ENCODE measurements at regions not wholly inside any gene's neighbourhood (a gene's known extent, or its start where the extent isn't known, plus 50 kb on each side); places are given as distances from the start of the nearest gene placed in this dataset.

DNA sequence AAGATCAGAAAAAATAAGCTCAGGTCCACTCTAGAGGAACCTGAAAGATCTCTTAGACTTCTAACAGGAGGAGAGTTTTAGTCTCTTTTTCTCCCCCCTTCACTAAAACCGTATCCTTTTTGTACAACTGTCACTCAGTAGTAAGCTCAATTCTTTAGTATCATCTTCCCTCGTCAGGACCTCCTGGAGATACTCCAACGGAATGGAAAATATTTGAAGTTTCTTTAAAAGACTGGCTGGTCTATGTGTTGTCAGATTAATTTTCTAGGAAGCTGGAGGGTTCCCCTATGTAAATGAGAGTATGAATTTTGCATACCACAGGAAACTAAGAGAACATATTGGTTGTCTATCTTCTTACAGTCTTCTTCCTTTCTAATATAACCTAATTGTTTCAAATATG is 747.7 kb upstream of the CBLB start:
- DNase-seq (ENCODE audit: low read depth) = no peak

DNA sequence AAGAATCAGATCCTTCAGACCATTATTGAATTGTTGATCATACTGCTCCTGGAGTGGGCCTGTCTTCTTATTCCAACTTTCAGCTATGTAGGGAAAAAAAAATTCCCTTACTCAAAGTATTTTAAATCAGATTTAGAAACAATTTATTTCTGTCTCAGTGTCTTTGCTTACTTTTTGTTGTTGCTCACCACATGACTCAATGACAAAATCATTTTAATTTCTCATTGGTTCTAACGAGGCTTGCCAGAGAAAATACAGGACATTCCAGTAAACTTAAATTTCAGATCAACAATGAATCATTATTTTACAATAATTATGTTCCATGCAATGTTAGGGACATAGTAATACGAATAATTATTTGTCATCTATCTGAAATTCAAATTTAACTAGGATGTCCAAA is 748.5 kb upstream of the CBLB start:
- no peak for DNase-seq (ENCODE audit: low read depth)

- no peak for DNase-seq (ENCODE audit: low read depth)
Measured at GRCh38 chr3:106620646-106621045, 751.8 kb upstream of the CBLB start.

DNA sequence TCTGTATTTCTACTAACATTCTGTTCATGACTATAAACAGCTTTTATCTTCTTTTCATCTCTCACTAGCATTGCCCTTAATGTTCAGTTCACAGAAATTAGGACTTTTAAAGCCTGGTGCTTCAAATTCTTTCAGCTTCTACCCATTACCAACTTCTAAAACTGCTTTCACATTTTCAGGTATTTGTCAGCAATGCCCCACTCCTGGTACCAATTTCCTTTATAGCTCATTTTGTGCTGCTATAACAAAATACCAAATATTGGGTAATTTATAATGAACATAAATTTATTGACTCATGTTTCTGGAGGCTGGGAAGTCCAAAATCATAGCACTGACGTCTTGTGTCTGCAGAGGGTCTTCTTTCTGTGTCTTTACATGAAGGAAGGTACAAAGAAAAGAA is 753.1 kb upstream of the CCDC54 start:
- no peak for DNase-seq (ENCODE audit: low read depth)

DNA sequence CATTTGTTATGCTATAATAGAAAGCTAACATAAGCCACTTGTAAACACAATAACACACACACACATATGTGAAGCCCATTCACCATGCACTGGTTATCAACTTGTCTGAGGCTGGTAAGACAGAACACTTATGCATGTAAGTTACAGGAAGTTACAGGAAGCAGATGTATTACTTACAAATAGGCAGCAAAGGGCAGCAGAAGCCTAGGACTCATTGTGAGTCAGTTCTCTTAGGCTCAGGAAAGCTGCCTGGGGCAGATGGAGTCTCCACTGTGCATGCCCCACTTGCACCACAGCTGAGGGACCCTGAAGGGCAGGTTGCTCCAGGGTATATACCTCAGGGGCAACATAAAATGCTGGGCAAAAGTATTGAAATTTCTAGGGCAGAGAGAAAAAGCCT is 748.8 kb upstream of the CCDC54 start:
- DNase-seq (ENCODE audit: low read depth) = no peak

DNA sequence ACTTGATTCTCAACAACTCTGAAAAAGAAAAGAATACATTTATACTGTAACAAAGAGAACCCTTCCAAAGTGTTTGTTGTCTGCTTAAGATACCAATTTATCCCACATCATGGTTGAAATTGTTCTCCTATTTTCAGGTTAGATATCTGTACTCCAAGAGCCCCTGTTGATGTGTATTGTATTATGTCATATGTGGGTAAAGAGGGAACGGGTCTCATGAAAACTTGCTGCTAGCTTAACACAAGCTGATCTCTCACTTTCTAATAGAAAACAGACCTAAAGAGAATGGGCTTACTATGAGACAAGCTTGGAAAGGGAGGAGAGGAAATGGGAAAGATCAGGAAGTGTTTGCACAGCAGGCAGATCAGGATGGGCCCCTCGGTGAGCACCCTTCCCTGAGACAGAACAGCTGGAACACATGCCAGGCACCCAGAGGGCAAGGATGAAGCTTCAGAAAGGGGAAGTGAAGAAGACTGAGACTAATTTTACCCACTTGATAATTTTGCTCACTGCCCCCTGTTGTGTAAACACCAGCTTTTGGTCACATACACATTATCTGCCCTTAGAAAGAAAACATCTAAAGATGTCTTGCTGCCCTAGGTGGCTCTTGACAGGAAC is 747.9 kb upstream of the CCDC54 start:
- no peak for DNase-seq (ENCODE audit: low read depth)

DNA sequence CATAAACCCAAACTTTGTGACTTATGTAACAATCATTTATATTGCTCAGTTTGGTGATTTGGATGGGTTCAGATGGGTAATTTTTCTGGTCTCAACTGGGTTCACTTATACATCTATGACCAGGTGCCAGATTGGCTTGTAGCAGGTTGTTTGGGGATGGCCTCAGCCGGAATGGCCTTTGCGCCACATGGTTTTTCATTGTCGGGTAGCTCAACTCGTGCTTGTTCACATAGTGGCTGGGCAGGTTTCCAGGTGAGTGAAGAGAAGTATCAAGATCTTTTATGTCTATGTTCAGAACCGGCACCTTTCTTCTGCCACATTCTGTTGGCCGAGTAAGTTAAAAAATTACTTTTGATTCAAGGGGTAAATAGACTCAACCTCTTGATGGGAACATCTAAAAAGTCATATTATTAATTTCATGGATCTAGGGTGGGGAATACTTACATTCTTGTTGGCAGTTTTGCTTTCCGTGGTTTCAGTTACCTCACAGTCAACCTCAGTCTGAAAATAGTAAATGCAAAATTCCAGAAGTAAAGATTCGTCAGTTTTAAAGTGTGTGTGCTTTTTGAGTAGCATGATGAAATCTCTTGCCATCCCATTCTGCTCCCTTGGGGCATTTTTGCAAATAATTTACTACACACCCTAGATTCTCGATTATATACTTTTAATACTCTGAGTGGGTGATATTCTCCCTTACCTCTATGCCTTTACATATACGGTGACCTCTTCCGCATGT is 745.7 kb upstream of the CCDC54 start:
- DNase-seq (ENCODE audit: low read depth) = no peak

GRCh38 chr3:106635271-106635670 is 742.0 kb upstream of the CCDC54 start:
- DNase-seq (ENCODE audit: low read depth) = peak; percentile 67

DNA sequence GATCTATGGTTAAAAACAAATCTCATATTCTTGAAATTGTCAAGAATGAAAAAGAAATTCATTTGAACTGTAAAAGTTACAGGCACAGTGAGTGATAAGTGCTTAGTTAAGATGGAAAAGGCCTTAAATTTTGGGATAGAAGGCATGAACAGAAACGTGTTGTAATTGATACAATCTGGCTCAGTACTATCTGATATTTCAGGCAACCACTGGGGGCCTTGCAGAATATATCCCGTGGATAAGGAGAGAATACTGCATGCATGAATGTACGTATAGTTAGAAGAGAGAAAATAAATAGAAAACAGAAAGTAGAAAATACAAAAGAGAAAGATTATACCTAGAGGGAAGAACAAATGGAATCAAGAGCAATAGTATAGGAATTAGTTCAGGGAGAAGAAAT is 741.4 kb upstream of the CCDC54 start:
- DNase-seq (ENCODE audit: low read depth) = no peak

DNA sequence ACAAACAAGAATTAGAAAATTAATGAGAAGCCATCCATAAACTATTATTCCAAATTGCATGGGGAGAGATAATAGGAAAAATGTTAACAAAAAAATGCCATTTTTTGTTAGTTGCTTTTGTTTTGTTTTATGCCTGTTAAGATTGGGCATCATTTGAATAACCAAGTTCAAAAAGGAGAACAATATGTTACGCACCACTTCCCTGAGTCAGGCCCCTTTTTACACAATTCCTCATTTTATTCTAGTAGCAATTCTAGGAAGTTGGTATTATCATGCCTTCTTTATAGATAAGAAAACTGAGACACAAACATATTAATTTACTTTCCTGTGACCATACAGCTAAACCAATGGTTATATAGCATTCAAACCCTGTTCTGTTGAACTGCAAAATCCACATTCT is 736.9 kb upstream of the CCDC54 start:
- DNase-seq (ENCODE audit: low read depth) = no peak

GRCh38 chr3:106642161-106642560 is 735.1 kb upstream of the CCDC54 start:
- DNase-seq (ENCODE audit: low read depth) = no peak

DNA sequence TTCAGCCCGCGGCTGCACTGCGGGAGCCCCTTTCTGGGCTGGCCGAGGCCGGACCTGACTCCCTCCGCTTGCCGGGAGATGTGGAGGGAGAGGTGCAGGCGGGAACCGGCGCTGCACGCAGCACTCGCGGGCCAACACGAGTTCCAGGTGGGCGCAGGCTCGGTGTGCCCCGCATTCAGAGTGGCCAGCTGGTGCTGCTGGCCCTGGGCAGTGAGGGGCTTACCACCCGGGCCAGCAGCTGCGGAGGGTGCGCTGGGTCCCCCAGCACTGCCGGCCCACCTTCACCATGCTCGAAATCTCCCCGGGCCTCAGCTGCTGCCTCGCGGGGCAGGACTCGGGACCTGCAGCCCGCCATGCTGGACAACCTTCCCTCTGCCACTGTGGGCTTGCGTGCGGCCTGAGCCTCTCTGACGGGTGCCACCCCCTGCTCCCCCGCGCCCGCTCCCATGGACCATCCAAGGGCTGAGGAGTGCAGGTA is 733.5 kb upstream of the CCDC54 start:
- no peak for DNase-seq (ENCODE audit: low read depth)

DNA sequence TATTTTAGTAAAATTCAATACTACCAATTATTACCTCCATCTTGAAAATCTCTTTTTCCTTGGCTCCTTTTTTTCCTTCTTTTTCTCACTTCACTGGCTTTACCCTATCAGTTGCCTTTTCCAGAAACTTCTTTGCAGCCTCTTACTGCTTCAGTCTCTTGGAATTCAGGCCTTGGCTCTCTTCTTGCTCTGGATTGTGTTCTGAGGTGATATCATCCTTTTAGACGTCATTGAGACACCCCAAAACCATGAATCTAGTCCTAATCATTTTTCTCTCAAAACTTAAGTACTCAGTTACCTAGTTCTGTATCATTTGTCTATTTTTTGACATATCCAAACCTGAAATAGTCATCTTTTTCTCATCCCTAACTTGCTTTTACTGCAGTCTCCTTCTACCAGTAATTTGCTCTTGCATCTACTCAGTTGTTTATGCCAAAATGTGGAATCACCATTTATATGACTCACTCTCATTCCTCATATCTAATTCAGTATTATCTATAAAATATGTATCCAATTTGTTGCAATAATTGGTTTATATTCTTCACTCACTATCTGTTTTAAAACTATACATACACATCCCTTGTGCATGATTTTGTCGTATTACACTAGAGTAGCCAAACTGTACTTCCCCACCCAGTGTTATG is 703.2 kb upstream of the CCDC54 start:
- no peak for DNase-seq (ENCODE audit: low read depth)

DNA sequence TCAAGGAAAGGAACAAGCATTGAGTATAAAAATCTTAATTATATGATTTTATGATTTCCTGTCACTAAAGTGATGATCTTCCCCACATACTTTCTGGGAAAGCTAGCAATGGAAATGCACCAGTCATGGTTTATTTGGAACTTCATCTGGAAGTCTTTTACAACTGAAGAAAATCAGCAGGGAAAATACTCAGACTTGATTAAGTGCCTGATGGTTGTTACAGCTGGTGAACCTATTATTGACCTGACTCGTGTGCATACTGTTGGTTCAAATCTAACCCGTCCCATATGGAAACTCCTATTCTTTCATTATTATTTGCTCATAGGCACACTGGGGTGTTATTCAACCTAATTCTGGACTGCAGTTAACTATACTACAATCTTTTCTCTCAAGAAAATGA is 701.8 kb upstream of the CCDC54 start:
- DNase-seq (ENCODE audit: low read depth) = no peak

- no peak for DNase-seq (ENCODE audit: low read depth)
Measured at GRCh38 chr3:106678657-106679390, 698.4 kb upstream of the CCDC54 start.

DNA sequence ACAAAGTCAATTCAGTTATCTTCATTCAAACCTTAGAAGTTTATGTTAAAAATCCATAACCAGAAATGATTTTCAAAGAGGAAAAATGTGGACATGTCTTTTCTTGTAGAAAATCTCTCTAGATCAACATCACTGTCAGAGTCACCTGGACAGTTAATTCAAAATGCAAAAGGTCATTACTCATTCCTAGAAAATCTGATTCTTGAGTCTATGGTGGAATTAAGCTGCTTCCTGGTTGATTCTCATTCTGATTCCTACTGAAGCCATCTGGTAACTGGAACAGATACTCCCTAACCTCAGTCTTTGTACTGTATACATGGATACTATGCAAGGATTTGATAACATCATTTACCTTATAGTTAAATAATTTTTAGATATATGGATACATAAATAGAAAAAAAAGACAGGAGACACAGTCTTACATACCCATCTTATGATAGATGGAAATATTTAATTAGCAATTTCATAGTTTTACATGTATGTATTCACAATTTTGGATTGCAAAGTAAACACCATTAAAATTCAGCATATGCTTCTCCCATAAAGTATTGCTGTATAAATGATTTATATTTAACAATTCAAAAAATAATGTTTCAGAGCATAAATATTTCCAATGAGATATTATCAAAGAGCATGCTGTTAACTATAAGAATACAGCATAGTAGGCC is 693.2 kb upstream of the CCDC54 start:
- DNase-seq (ENCODE audit: low read depth) = no peak

DNA sequence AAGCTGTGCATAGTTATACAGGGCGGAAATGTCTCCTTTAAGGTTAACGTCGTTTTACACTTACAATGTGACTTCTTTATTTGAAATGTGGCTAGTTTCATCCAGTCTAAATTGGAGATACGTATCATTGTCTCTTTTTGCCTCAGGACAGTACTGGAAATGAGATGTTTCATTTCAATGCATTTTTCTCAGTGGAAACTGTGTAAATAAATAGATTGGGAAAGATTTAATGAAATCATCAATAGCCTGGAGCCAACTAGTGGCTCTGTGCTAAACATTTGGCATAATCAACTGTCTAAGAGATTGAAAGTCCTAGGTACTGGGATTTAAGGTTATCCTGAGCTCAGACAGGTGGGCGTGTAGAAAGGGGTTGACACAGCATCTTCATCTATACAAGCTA is 691.5 kb upstream of the CCDC54 start:
- no peak for DNase-seq (ENCODE audit: low read depth)

DNA sequence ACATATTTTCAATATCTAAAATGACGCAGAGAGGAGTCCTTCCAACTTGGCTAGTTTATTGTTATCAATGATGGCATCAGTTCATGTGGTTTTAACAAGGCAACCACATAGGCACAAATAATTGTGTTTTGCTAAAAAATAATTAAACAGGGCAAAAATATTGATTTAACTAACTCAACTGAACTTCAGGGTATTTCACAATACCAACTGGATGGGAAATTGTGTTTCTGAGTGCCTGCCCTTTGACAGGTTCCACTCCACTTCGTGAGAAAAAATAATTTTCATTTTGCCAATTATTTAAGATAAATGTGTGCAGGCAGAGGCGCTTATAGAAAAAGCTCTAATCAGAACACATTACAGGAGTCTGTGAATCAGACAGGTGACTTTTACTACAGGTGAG is 689.3 kb upstream of the CCDC54 start:
- no peak for DNase-seq (ENCODE audit: low read depth)

DNA sequence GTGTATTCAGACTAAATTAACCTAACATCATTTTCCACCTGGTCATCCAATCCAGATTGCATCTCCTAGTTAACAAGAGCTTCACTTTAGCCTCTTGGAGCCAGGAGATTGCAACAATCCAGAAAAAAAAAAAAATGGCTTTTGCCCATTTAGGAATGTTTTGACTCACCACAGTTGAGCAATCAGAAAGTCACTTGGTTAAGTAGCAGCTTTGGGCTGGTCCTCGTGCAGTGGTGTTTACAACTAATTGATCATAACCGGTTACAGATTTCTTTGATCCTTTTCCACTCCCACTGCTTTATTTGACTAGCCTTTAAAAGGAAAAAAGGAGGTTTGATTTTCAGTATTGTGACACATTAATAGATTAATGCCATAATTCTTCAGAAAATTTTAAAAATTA is 688.8 kb upstream of the CCDC54 start:
- peak; percentile 73 for DNase-seq (ENCODE audit: low read depth)

DNA sequence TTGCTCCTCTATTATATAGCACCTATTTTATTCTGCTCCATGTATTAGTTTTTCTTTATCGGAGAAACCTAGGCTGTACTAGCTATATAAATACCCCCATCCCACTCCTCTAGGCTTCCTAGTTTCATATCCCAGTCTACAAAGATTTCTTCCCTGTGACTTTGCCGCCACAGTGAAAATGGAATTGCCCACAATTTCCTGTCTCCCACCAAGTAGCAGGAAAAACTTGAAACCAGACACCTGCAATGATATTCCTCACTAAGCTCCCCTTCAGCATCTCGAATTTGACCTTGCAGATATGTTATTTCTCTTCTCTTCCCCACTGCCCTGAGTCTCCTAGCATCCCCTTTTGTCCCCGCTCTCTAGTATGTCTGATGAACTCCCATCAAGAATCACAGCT is 685.8 kb upstream of the CCDC54 start:
- no peak for DNase-seq (ENCODE audit: low read depth)

- DNase-seq (ENCODE audit: low read depth) = no peak
Measured at GRCh38 chr3:106692624-106693023, 684.6 kb upstream of the CCDC54 start.

- DNase-seq (ENCODE audit: low read depth) = no peak
Measured at GRCh38 chr3:106699122-106699521, 678.1 kb upstream of the CCDC54 start.
